Natural killer cell (primary cell): ENCODE measurements at regions not wholly inside any gene's neighbourhood (a gene's known extent, or its start where the extent isn't known, plus 50 kb on each side); places are given as distances from the start of the nearest gene placed in this dataset.

ENCODE experiments used
- ATAC-seq, 3 donors: fragments of 150-1000 bp in 2 of 3; fragments of 200-7000 bp in 1 of 3; cut with Tn5 transposase; 1 replicate in 1 of 3; 2 replicates in 2 of 3; pipeline ENCODE4 v1.10.0; 2021; ENCODE audit warnings: mild to moderate bottlenecking in 2 of 3, moderate library complexity in 2 of 3
- DNase-seq, 2 donors: peaks; one replicate each; pipeline versions ENCODE4 v3.0.0 to v3.0.0-alpha.2; 2013 to 2021; ENCODE audit warnings: mixed read lengths in 1 of 2
- H3K27ac ChIP-seq: one replicate; pipeline ENCODE4 v1.5.1; 2013; ENCODE audit warnings: mild to moderate bottlenecking, low read length
- H3K27me3 ChIP-seq: one replicate; pipeline ENCODE4 v1.6.1; 2013; ENCODE audit warnings: low read length; ENCODE audit not compliant: control insufficient read depth, insufficient read depth
- H3K36me3 ChIP-seq: one replicate; pipeline ENCODE4 v1.6.1; 2013; ENCODE audit warnings: low read length; ENCODE audit not compliant: control insufficient read depth, insufficient read depth
- H3K4me1 ChIP-seq: one replicate; pipeline ENCODE4 v1.6.1; 2013; ENCODE audit warnings: low read length; ENCODE audit not compliant: control insufficient read depth, insufficient read depth
- H3K4me3 ChIP-seq: one replicate; pipeline ENCODE4 v1.5.1; 2013; ENCODE audit warnings: low read length
- H3K9me3 ChIP-seq: one replicate; pipeline ENCODE4 v1.6.1; 2013; ENCODE audit warnings: low read length; ENCODE audit not compliant: control insufficient read depth, insufficient read depth
- H3K27ac Mint-ChIP-seq, 2 donors: one replicate each; pipeline ENCODE4 v1.8.0; 2022; ENCODE audit warnings: mild to moderate bottlenecking in 2 of 2, mixed read lengths in 2 of 2, moderate library complexity in 1 of 2
- H3K27me3 Mint-ChIP-seq, 2 donors: one replicate each; pipeline ENCODE4 v1.8.0; 2022; ENCODE audit warnings: low read depth in 2 of 2, mixed read lengths in 2 of 2
- H3K36me3 Mint-ChIP-seq: one replicate; pipeline ENCODE4 v1.8.0; 2022; ENCODE audit warnings: mixed read lengths
- H3K4me1 Mint-ChIP-seq, 2 donors: one replicate each; pipeline ENCODE4 v1.8.0; 2022; ENCODE audit warnings: mixed read lengths in 2 of 2
- H3K4me3 Mint-ChIP-seq: one replicate; pipeline ENCODE4 v1.8.0; 2022; ENCODE audit warnings: mild to moderate bottlenecking, moderate library complexity, mixed read lengths
- H3K9me3 Mint-ChIP-seq, 2 donors: one replicate each; pipeline ENCODE4 v1.8.0; 2022; ENCODE audit warnings: mixed read lengths in 2 of 2
- WGBS: methylation state at CpG from one replicate; pipeline ENCODE4 v1.1.7; 2013; ENCODE audit warnings: missing lambda C conversion rate; ENCODE audit not compliant: insufficient coverage; 5-methylcytosine and 5-hydroxymethylcytosine counted together
- intact Hi-C: fragments of 100-400 bp; cut with micrococcal nuclease; formaldehyde crosslinking; loops from one replicate; pipeline ENCODE4 v1.14.2; 2022
- TF ChIP-seq, protein P1 (sequence below): fragments of 200-600 bp; IDR thresholded peaks from one replicate; pipeline ENCODE4 v1.8.0; 2022; ENCODE audit warnings: antibody characterized with exemption

DNA sequence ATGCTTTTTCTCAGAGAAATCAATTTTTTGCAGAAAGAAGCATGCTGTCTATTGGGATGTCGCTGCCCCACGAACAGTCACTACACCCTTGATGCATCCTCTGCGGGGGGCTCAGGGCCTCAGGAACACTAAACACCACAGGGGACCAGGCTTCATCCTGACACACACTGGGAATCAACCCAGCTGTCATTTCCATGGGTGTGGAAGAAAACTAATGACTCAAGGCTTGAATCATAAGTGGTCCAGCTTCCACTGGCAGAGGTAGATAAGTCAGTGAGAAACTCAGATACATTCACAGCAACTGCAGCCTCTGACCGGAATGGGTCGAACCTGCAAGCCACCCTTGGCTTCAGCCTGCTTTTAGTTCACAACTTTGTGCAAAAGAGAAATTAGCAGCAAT, 81.3 kb upstream of the SPTLC3 start:
- ATAC-seq = no peak
- H3K4me3 Mint-ChIP-seq = peak overlapping the region; percentile 55
- H3K27ac Mint-ChIP-seq = peak overlapping the region; percentile 82 to 90

DNA sequence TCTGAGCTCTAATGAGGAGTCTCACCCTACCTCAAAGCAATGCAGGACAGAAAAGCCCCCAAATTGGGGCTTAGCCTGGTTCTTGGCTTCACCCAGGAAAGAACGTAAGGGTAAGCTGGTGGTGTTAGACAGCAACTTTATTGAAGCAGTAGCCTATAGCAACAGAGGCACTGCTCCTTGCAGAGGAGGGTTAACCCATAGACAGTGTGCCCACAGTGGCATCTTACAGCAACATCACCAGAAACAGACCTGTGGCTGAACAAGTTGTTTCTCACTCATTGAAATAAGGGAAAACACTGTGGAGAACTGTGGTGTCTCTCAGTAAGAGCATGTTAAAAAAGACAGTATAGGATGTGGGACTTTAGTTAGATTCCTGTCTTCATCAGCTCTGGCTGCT, 80.4 kb upstream of the SPTLC3 start:
- ATAC-seq = peak; percentile 51 to 67 (median 53)
- H3K27me3 Mint-ChIP-seq = no peaks in the 10 kb centered on the region

More for the DNA sequence above, 81.3 kb upstream of the SPTLC3 start:
- no peaks in the 10 kb centered on the region for H3K27me3 ChIP-seq
- H3K9me3 ChIP-seq = no peaks in the 10 kb centered on the region
- DNase-seq = no peak
- 87% methylated on average over 5 of the region's 5 CpGs for WGBS
- Mint-ChIP-seq H3K27me3 (no peaks in the 10 kb centered on the region), H3K9me3 (no peaks in the 10 kb centered on the region), H3K4me1 (peaks cover 36 to 38% of the 10 kb centered on the region in 2 donors), H3K36me3 (no peaks in the 10 kb centered on the region)
- H3K4me1 ChIP-seq = peaks cover 27% of the 10 kb centered on the region
- H3K4me3 ChIP-seq = no peak overlapping the region
- intact Hi-C loops = loop anchor here (5.0 to 10.0 kb wide), 2 partner anchors 620 to 857 kb away; partner anchors contain the start of genes ESF1 and NDUFAF5
- no peaks in the 10 kb centered on the region for H3K36me3 ChIP-seq
- TF ChIP-seq, protein P1, sequence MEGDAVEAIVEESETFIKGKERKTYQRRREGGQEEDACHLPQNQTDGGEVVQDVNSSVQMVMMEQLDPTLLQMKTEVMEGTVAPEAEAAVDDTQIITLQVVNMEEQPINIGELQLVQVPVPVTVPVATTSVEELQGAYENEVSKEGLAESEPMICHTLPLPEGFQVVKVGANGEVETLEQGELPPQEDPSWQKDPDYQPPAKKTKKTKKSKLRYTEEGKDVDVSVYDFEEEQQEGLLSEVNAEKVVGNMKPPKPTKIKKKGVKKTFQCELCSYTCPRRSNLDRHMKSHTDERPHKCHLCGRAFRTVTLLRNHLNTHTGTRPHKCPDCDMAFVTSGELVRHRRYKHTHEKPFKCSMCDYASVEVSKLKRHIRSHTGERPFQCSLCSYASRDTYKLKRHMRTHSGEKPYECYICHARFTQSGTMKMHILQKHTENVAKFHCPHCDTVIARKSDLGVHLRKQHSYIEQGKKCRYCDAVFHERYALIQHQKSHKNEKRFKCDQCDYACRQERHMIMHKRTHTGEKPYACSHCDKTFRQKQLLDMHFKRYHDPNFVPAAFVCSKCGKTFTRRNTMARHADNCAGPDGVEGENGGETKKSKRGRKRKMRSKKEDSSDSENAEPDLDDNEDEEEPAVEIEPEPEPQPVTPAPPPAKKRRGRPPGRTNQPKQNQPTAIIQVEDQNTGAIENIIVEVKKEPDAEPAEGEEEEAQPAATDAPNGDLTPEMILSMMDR = no peak
- H3K27ac ChIP-seq = no peak overlapping the region

DNA sequence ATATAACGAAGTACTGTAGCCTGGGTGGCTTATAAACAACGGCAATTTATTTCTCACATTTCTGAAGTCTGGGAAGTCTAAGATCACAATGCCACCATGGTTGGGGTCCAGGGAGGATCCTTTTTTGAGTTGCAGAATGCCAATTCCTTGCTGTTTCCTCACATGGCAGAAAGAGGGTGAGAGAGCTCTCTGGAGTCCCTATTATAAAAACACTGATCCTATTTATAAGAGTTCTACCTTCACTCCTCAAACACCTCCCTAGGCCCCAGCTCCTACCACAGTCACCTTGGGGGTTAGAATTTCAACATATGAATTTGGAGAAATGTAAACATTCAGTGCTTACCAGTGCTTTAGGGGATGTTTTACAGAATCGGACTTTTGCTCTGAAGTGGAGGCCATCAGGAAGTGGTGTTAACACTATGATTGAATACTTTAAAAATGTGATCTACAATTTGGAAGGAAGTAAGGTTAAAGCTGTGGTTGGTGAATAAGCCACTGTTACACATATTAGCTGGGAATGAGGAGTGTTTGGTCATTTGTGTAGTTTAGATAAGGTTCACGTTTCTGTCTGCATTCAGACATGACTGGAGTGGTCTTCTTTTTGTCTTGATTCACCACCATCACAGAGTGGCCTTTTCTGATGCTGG, 79.9 kb upstream of the SPTLC3 start:
- WGBS = 13% methylated on average over 4 of the region's 4 CpGs
- peaks cover 36 to 38% of the 10 kb centered on the region in 2 donors for H3K4me1 Mint-ChIP-seq

More for the DNA sequence above, 80.4 kb upstream of the SPTLC3 start:
- Histone ChIP-seq H3K36me3 (no peaks in the 10 kb centered on the region), H3K9me3 (no peaks in the 10 kb centered on the region), H3K4me3 (no peak overlapping the region), H3K4me1 (peaks cover 27% of the 10 kb centered on the region), H3K27ac (peak overlapping the region; percentile 53), H3K27me3 (no peaks in the 10 kb centered on the region)
- H3K4me3 Mint-ChIP-seq = peak overlapping the region; percentile 23
- H3K9me3 Mint-ChIP-seq = no peaks in the 10 kb centered on the region
- peaks cover 36 to 38% of the 10 kb centered on the region in 2 donors for H3K4me1 Mint-ChIP-seq
- TF ChIP-seq, protein P1 = no peak
- 18% methylated on average over 1 of the region's 1 CpG for WGBS
- no peak for DNase-seq
- H3K27ac Mint-ChIP-seq = peak overlapping the region; percentile 82 to 90
- no peaks in the 10 kb centered on the region for H3K36me3 Mint-ChIP-seq
- intact Hi-C loops = loop anchor here (5.0 to 10.0 kb wide), 2 partner anchors 619 to 856 kb away; partner anchors contain the start of genes ESF1 and NDUFAF5

More for the DNA sequence above, 79.9 kb upstream of the SPTLC3 start:
- H3K4me1 ChIP-seq = peaks cover 27% of the 10 kb centered on the region
- DNase-seq (no peak), ATAC-seq (peak; percentile 51 to 68 (median 54))
- Mint-ChIP-seq H3K36me3 (no peaks in the 10 kb centered on the region), H3K27ac (peak overlapping the region; percentile 82 to 90), H3K4me3 (peak overlapping the region; percentile 23), H3K9me3 (no peaks in the 10 kb centered on the region), H3K27me3 (no peaks in the 10 kb centered on the region)
- no peaks in the 10 kb centered on the region for H3K36me3 ChIP-seq
- H3K9me3 ChIP-seq = no peaks in the 10 kb centered on the region
- no peak overlapping the region for H3K4me3 ChIP-seq
- no peaks in the 10 kb centered on the region for H3K27me3 ChIP-seq
- TF ChIP-seq, protein P1 = no peak
- peak overlapping the region; percentile 53 for H3K27ac ChIP-seq
- intact Hi-C loops = loop anchor here (5.0 to 10.0 kb wide), 2 partner anchors 618 to 856 kb away; partner anchors contain the start of genes ESF1 and NDUFAF5
